Lung microvascular endothelial cell (primary cell): ENCODE measurements at regions not wholly inside any gene's neighbourhood (a gene's known extent, or its start where the extent isn't known, plus 50 kb on each side); places are given as distances from the start of the nearest gene placed in this dataset.

ENCODE experiments used
- DNase-seq, 2 donors: peaks; one replicate each; pipeline versions ENCODE4 v3.0.0 to v3.0.0-alpha.2; 2010; ENCODE audit warnings: low read depth in 2 of 2

DNA sequence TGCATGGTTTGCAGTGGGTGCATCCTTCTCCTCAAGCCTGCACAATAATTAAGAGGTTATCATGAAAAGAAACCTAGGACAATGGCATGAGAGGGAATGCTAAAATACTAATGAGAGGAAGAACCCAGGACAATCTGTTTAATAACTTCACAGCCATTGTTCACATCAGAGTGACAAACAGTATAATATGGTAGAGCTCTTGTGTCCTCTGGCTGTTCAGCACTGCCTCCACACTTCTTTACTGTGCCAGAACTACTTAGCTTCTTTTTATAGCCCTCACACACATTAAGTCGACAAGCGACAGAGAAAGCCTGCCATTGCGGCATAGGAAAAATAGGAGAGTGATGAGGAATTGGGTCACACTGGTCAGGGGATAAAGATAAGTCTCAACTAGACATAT lies 65.0 kb upstream of the MEIS2 start:
- no peak for DNase-seq

DNA sequence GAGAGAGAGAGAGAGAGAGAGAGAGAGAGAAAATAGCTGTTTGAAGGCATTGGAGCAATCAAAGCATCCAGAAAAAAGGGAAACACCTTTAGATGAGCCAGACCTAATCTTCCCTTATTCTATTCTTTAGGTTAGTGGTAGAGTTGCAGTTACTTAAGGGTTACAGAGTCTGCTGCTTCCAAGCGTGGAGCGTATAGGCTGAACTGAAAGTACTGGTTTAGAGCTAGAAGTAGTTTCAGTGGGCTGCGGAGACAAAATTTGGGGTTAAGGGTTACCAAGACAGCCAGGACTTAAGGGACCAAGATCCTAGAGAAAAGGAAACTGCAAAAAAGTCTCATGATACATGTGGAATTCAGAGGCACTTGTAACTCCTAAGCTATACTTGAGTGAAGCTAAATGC lies 66.1 kb upstream of the MEIS2 start:
- DNase-seq, result no peak

DNA sequence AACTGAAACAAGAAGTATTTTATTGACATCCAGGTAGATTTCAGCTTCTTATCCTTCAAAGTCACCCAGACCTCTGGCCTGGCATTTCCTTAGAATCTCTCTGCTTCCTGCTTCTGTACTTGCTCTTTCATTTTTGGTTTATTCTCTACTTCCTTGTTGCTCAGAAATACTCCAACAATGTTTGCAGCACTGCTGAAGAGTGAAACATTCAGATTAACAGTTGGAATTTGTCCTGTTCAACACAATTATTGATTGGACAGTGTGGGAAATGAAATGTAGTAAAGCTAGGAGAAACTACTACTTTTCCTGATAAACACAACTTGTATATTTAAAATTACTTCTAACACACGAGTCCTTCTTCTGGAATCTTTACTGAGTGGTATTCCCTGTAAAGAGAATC lies 81.0 kb upstream of the MEIS2 start:
- DNase-seq, result no peak

DNA sequence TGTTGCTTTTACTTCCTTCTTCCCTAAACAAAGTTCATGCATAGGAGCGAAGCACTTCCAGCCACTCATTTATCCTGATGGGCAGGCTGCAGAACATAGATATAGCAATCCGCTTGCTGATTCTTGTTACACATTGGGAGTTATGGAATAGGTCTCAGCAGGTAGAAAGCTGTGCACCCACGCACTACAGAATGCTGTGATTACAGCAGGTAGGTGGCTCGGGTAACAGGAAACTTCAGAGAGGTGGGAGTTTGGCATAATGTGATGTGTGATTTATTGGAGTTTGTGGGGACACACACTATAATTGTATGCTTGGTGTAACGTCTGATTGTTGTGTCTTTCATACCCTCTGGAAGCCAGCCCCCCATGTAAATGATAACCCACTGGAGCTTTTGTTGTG lies 99.2 kb upstream of the MEIS2 start:
- DNase-seq, result no peak

DNA sequence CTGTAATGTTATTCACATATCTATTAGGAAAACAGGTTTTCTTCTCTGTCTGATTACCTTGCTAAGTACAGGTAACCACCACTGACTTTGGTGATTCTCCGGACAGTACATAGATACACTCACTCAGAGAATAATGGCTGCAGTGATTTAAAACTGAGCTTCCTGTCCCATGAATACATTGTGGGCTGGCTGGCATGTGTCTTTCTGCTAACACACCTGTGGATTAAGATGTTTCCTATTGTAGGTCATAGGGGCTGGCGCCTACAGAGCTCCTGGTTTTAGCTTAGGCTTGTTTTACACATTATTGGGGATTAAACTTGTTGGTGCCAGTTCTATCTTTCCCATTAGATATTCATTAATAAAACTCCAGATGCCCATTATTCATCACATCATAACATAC lies 102.7 kb upstream of the MEIS2 start:
- DNase-seq, result no peak

DNA sequence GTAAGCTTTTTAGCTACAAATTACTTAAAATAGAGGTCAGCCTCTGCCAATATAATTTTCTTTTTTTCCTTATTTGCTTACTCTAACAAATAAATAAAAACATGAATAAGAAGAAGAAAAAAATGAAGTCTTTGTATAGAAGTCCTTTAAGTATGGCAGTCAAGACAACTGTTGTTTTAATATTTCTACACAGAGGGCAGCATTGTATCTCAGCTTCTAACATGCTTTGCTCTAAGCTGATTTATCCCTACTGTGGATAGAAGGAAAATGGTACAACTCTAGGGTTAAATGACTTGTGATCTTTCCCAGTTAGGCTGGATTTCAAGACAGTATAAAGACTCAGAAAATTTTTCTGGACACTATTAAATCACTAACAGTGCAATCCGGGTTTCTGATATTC lies 104.3 kb upstream of the MEIS2 start:
- no peak for DNase-seq

DNA sequence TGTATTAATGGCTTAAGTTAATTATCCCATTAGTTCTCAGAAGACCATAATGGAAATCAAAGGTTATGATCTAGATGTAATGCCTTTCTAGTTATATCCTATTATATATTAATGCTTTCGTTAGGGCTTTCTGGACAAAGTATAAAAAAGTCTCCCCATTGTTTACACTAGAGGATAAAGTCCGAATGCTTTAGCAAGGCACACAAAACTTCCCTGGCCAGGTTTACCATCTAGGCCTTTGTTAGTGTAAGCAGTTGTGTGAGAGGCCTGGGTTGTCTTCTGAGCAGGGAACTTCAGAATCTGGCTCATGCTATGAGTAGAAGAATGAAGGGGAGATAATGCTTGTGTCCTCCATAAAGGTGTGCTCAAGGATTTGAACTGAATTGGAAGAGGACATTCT lies 106.3 kb upstream of the MEIS2 start:
- no peak for DNase-seq

DNA sequence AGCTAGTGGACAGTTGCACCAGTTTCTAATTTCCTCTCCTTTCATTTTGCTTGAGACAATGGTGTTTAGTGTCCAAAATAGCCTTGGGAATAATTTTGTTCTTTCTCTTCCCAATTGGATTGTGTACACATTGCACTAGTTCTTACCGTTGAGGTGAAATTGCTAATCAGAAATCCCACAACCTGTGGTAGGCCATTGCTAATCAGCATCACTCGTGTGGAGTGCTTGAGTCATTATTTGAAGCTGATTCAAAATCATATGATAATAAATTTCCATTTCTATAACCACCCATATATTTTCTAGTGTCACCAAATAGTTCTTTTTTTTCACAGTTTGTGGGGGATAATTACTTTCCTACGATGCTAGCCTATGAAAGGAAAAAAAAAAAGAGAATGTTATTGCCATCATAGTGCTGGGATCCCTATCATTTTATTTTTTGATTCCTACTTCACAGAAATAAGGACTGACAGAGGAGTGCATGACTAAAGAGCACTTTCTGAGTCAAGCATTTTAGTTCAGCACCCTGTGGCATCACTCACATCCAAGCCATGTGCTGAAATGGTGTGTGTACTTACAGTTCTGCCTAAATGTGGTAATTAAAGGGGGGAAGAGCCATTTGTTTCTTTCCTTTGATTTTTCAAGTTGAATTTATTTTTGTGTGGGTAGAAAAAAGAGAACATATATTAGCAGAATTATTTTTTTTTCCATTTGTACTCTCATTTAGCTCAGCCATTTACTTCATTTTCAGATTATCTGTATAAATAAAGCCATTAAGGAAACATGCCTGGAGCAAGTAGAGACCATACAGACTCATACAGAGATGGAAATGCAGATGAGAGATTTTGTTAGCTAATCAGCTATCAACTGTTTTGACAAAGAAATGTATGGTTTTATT lies 108.0 kb upstream of the MEIS2 start:
- DNase-seq, result no peak

DNA sequence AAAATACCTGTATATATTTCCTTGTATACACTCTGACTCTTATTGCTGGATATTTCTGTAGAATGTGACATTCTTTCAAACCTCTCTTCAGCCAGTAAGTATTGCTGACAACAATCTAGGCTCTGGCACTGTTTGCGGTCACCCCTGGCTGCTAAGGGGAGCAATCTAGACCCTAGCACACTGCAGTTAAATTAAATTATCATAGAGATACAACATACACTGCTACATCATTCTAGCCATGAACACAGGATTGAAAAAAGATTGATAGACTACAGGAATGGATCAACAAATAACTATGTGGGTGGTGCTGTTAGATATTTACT lies 108.7 kb upstream of the MEIS2 start:
- no peak for DNase-seq

DNA sequence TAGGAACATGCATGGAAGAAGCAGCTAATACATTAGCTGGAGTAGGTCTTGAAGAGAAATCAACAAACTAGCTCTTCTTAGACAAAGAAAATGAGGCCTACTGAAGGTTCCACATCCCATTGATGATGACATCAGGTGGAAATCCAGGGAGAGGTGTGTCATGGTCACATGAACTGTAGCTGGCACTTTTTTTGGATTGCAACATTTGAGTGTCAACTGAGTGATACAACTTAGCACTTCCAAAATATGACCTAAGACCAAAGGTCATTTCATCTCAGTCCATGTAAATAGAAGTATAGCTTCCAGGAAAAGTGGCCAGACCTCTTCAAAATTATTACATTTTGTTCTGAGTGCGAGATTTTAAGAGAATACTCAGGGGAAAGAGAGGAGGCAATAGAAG lies 117.2 kb upstream of the MEIS2 start:
- no peak for DNase-seq

DNA sequence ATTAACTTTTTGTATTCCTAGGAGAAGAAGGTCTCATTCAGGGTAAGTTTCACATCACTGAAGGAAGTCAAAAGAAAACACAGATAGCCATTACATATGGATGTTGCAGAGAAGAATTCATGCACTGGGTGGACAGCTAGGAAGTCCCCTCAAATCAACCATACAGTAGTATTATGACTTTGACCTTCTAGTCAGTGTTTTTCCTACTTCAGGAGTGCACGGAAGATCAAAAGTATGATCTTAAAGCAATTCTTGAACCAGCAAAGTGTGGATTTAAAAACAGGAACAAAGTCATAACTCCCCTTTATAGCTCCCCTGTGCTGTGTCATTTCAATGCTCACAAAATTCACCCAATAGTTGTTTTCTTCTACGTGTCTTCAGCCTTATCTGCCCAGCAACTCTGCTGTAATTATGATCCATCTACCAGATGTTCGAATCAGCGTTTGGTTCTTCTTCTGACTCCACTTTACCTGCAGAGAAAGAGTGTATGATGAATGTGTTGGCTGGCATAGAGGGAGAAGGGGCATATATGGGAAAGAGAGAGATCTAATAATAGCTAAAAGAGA lies 118.1 kb upstream of the MEIS2 start:
- no peak for DNase-seq

DNA sequence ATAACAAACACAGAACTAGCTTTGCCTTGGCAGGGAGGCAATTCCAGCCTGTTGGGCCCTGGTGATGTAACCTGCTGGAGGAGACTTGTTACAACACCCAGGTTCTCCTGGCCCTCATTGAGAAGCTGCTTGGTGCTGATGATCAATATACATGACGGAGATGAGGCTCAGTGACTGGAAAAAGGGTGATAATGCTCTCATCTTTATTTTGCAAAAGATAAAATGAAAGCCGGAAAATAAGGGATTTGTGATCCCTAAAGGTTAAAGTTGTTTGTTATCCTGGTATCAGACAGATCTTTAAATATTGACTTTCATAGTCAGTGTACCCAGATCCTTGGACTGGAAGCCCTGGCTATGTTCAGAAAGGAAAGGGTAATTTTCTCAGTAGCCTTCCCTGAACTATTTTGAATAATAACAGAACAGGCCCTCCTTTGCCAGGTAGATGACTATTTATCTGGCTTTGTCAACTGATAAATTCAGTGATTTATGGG lies 118.9 kb upstream of the MEIS2 start:
- DNase-seq, result no peak

DNA sequence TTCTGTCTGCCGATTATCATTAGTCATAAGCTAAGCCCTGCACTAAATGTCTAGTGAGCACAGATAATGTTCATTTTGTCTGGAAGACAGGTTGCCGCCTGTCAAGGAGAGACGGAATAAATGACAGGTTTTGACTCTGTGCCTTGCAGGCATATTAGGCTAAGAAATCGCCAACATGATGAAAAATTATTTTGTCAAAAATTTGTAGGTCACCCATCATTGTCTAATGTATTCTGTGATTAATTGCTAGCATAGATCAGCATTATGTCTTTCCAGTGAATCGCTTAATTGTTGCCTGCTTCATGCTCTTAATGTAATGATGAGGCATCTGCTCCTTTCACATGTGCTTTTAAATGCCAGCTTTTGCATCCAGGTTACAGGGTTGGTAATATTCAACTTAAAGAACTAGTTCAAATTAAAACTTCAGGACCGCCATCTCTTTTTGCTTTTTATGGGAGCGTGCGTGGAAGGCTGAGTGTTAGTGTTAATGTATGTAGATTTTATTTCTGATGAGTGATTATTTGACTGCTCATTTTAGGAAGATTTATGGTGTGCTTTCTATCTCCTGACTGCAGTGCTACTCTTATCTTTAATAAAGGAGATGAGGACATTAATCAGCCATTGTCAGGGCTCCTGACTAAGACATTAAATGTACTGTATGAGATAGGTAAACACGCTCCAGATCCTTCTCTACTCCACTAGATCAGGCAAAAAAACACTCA lies 120.8 kb upstream of the MEIS2 start:
- no peak for DNase-seq

DNA sequence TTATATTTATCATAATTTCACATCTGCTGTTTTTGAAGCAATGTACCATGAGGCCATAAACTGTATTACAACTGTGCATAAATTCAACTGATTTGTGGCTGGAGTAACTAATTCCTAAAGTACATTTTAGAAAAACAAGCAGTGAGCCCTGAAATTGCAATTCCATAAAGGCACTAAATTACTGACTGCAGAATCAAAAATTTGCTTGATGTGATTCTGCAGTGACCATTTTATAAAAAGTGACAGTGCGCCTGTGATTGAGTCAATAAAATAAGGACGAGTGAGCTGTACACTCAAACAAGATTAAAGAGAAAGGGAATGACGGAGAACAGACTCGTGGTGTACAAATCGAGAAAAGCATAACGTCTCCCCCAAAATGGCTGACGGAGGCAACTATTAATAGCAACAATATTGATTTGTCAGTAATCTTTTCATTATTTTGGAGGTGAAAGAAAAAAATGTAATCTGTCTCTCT lies 121.4 kb upstream of the MEIS2 start:
- no peak for DNase-seq

DNA sequence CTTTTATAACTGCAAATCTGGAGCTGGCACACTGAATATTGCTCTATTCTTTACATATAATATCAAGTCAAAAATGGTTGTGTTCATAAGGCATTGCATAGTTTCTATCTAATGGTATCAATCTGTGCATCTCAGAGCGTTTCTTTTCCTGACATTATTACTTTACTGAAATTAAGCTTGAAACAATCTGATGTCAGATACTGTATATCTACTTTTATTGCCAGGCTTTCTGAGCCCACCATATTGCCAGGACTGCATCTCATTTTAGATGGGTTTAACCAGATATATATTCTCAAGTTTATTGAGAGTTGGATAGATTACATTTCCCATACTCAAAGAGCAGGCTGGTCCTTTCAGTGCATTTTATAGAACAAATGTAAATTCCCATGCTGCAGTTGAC lies 122.7 kb upstream of the MEIS2 start:
- no peak for DNase-seq

DNA sequence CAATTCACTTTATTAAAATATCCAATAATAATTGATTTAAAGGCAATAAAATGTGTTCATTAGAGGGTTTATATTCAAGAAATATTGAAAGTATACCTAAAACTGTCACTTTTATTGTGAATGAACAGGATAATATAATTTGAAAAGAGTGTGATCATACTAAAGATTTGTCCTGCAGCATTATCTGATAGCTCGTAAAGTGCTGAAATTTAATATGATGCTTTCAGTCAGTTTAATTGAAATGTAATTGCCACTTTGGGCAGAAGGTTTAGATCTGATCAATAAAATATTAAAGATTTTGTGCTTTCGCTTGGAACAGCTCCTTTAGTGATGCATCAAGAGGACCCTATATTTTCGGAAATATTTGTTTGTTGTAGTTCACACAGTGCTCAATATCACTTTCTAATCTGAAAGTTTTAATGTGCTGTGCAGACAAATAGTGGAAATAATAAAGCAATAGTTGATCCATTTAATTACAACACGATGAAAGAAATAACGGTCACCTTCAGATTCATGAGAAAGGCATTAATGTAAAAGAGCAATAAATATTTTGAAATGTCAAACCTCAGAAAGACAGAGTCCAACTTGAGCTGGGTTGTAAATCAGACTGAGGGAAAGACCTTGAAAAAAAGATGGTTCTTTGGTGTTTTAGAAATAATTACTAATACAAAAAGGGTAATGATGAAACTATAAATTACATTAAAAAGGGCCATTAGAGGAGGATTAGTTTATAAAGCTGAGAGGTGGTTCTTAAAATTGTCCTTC lies 129.7 kb upstream of the MEIS2 start:
- DNase-seq, result no peak

DNA sequence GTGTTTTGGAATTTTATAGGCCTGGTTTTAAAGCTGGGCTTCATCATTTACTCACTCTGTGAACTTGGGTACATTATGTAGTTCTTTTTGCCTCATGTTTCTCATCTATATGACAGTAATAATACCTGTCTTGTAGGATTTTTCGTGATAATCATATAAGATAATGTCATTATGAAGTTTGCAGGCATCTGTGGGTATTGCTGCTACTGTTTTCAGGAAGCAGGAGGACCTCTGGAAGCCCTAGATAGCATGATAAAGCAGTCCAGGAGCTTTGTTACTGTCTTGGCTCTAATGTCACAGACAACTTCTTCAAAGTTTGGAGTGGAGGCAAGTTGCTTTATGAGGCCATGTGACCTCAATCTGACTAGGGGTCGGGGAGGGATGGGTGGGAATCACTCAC lies 145.0 kb upstream of the MEIS2 start:
- DNase-seq, result no peak

DNA sequence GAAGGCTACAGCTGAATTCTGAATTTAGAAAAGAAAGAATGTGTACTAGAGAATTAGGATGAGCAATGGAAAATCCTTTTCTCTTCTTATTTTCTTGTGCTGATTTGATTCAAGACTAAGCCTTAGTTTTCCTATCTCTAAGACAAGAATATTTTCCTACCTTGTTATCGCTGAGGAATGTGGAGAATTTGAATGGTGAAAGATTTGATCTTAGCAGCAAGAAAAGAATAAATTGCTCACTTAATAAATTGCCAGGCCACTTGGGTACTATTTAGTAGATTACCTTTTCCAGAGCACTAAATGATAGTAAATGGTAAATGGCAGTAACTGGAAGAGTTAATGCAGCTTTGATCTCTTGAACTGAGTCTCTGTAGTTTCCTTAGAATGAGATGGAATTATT lies 145.7 kb upstream of the MEIS2 start:
- DNase-seq, result no peak

DNA sequence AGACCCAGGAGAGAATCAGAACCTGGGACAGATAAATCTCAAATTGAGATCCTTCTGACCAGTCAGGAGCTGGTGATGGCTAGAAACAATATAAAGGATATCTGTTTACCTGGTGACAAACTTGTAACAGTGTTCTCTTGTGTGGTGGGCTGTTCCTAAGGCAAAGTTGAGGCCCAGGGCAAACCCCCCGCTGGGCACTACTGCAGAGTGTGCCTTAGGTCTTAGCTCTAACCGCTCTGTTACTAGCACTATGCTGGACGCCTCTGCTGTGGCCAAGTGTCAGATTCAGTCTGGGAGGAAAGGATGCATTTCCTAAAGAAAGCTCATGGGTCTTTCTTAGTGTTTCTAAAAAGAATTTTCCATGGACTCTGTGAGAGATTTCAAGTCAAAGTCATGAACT lies 146.5 kb upstream of the MEIS2 start:
- no peak for DNase-seq

DNA sequence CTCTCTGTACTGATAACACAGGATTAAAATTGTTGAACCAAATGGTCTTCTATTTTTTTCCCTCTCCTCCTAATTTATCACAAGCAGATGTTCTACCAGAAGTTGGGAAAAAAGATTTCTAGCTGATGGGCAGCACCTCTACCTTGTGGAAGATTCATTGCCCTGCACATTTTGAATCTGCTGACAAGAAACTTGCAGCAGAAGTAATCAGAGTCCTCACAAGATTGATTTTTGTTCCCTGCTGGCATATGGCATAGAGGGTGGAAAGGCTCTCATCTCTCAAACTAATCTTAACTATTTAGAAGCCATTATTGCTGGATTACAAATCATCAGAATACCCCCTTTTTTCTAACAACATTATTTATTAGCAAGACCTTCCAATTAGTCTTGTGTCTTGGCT lies 148.9 kb upstream of the MEIS2 start:
- DNase-seq, result no peak

DNA sequence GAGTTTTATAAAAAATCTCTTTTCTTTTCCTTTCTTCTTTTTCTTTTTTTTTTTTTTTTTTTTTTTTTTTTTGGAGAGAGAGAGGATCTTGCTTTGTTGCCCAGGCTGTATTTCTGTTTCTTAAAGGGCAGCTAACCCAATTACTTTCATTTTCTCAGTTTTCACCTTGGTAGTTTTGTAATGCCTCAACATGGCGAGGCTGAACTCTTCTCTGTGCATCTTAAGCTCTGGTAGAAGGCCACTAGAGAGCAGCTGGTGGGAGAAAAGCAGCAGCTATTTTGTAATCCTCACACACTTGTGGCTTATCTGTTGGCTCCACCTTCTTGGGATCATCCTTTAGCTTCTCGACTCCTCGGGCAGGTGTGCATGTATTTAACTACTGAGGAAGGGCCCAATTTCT lies 152.2 kb upstream of the MEIS2 start:
- DNase-seq, result no peak

DNA sequence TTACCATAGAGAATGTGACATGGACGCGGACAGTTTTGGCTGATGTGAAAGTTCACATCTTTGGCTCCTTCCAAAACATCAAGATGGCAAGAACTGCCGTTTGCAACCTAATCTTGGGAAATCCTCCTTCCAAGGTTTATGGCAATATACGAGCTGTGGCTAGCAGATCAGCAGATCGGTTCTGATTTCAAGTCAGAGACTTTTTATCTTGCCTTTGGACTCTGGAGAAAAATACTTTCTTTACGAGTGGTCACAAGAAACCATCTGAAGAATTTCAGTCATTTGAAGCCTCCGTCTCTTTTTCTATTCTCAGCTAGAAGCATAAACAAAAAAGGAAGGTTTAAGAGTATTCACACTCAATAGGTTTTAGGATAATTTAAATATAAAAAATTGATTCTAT lies 153.5 kb upstream of the MEIS2 start:
- no peak for DNase-seq
